Activated T-cell treated with anti-CD3 and anti-CD28 coated beads, Interleukin-2, amount 50 U/mL, for 24 hours (primary cell): ENCODE measurements at regions not wholly inside any gene's neighbourhood (a gene's known extent, or its start where the extent isn't known, plus 50 kb on each side); places are given as distances from the start of the nearest gene placed in this dataset.
A peak's percentile ranks its signal among the peaks of the same experiment; 100 is the strongest.

ENCODE experiments used
- DNase-seq: peaks from one replicate; pipeline ENCODE4 v3.0.0-alpha.2; 2020
- H3K27ac Mint-ChIP-seq: 2 replicates; pipeline ENCODE4 v1.8.0; 2020; ENCODE audit warnings: mild to moderate bottlenecking, mixed read lengths
- H3K27me3 Mint-ChIP-seq: 2 replicates; pipeline ENCODE4 v1.8.0; 2020; ENCODE audit warnings: mixed read lengths
- H3K36me3 Mint-ChIP-seq: 2 replicates; pipeline ENCODE4 v1.8.0; 2020; ENCODE audit warnings: low read depth, mixed read lengths
- H3K4me1 Mint-ChIP-seq: 2 replicates; pipeline ENCODE4 v1.8.0; 2020; ENCODE audit warnings: low read depth, mixed read lengths
- H3K4me3 Mint-ChIP-seq: 2 replicates; pipeline ENCODE4 v1.8.0; 2020; ENCODE audit warnings: mild to moderate bottlenecking, moderate library complexity, mixed read lengths
- H3K9me3 Mint-ChIP-seq: 2 replicates; pipeline ENCODE4 v1.8.0; 2020; ENCODE audit warnings: mixed read lengths

DNA sequence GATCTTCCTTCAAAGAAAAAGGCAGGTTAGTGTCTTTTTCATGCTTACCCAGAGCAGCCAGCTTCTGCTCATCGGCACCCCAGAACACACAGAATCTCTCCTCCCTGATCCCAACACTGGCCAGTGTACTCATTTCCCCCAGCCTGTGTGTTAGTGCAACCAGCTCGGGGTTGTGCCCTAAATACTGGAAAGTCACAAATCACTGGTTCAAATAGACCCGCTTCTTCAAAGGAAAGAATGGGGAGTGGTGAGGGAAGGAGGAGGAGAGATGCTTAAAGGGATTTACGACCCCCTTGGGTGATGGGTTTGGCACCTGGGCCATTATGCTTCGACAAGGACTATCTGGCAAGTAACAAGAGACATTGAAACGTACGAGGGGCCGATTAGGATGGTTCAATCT lies 114.0 kb downstream of the FOXB1 start:
- Mint-ChIP-seq H3K27ac (no peak overlapping the region), H3K9me3 (no peaks in the 10 kb centered on the region), H3K27me3 (peaks cover 4% of the 10 kb centered on the region), H3K36me3 (no peaks in the 10 kb centered on the region), H3K4me3 (no peak overlapping the region), H3K4me1 (peaks cover 46% of the 10 kb centered on the region)
- no peak for DNase-seq

DNA sequence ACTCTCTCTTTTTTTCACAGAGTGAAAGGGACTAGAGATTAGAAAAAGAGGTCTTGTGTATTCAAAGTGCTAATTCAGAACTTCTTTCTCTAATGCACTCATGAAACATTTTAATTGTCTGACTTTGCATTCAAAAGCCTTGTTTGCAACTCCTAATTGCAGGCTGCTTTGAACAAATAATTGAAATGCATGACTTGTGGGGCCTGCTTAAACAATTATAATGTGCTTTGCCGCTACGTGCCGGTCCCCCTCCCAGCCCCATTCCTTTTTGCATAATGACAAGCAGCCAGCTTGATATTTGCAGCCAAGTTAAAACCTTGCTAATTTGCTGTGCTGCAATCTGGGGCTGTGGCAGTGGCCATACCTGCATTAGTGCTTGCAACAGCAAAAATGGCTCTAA lies 114.5 kb downstream of the FOXB1 start:
- peaks cover 4% of the 10 kb centered on the region for H3K27me3 Mint-ChIP-seq
- no peaks in the 10 kb centered on the region for H3K36me3 Mint-ChIP-seq
- H3K4me3 Mint-ChIP-seq: no peak overlapping the region
- H3K4me1 Mint-ChIP-seq: peaks cover 46% of the 10 kb centered on the region
- H3K9me3 Mint-ChIP-seq: no peaks in the 10 kb centered on the region
- DNase-seq: no peak
- no peak overlapping the region for H3K27ac Mint-ChIP-seq

DNA sequence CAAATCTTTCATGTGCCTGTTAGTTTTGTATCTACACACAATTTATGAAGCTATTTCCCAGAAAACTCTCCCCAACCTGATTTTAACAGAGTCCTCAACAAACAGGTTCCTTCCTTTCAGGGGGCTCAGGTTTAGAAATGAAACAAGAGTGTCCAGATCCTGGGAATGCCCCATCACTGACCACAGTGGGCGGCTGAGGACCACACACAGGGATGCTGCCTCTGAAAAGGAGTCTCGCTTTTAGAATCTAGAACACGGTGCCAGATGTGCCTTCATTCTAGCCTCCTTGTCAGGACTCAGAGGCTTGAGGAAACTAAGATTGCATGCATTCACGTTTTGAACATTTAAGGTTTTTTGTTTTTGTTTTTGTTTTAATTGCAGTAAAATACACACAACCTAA lies 115.0 kb downstream of the FOXB1 start:
- Mint-ChIP-seq H3K9me3 (no peaks in the 10 kb centered on the region), H3K36me3 (no peaks in the 10 kb centered on the region), H3K27me3 (peaks cover 4% of the 10 kb centered on the region), H3K27ac (no peak overlapping the region), H3K4me3 (no peak overlapping the region), H3K4me1 (peaks cover 46% of the 10 kb centered on the region)
- no peak for DNase-seq

DNA sequence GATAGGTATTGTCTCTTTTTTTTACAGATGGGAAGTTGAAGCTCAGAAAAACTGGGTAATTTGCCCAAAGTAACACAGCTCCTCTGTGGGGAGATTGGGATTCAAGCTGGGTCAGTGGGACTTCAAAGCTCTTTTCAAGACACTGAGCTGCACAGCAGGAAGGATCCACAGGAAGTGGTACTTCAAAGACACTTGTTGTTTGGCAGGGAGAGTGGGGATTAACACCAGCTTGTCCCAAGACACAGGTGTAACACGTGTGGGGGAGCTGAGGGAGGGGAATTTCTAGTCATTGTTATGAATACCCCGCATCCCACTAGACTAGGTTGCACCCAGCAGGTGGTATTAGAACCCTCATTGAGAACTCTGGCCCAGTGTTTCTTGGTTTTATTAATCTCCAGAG lies 116.0 kb downstream of the FOXB1 start:
- Mint-ChIP-seq H3K9me3 (no peaks in the 10 kb centered on the region), H3K4me3 (no peak overlapping the region), H3K27ac (no peak overlapping the region), H3K36me3 (no peaks in the 10 kb centered on the region), H3K4me1 (peaks cover 48% of the 10 kb centered on the region), H3K27me3 (peaks cover 4% of the 10 kb centered on the region)
- DNase-seq: no peak

DNA sequence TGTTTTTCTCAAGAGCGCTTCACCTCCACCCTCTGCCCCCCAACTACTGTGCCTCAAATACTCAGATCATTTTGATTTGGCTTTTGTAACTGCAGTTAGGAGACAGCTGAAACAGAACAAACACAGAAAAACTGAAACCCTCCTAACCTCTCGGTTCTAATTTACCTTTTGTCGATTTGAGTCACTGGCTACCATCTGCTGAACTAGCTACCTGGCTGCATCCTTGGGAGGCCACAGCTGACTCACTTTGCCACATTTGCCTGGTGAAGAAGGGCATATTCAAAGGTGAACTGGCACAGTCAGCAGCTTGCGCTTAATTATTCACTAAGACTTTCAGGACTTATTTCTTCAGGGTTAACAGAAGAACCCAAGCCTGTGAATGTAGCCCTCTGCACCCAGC lies 117.7 kb downstream of the FOXB1 start:
- Mint-ChIP-seq H3K4me1 (peaks cover 47% of the 10 kb centered on the region), H3K36me3 (no peaks in the 10 kb centered on the region), H3K9me3 (no peaks in the 10 kb centered on the region), H3K27me3 (peaks cover 4% of the 10 kb centered on the region), H3K27ac (peak overlapping the region; percentile 30), H3K4me3 (no peak overlapping the region)
- peak; percentile 37 for DNase-seq

DNA sequence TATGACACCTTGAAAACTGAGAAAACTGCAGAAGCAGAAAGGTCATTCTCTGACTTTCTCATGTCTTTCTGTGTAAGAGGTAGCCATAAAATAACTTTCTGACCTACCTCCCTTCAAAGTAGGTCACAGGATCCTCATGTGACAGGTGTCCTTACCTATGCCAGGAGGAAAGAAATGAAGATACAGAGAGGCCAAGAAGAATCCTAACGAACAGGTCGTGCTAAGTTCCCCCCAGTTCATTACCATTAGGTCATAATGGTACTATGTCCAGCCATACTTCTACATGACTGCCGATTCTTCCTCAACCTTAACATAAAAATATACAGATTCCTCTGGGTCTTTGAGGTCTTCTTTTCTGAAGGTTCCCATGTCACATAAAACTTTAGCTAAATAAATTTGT lies 118.6 kb downstream of the FOXB1 start:
- H3K4me3 Mint-ChIP-seq: no peak overlapping the region
- no peaks in the 10 kb centered on the region for H3K9me3 Mint-ChIP-seq
- H3K4me1 Mint-ChIP-seq: peaks cover 56% of the 10 kb centered on the region
- no peaks in the 10 kb centered on the region for H3K36me3 Mint-ChIP-seq
- H3K27me3 Mint-ChIP-seq: peaks cover 4% of the 10 kb centered on the region
- DNase-seq: no peak
- H3K27ac Mint-ChIP-seq: no peak overlapping the region

DNA sequence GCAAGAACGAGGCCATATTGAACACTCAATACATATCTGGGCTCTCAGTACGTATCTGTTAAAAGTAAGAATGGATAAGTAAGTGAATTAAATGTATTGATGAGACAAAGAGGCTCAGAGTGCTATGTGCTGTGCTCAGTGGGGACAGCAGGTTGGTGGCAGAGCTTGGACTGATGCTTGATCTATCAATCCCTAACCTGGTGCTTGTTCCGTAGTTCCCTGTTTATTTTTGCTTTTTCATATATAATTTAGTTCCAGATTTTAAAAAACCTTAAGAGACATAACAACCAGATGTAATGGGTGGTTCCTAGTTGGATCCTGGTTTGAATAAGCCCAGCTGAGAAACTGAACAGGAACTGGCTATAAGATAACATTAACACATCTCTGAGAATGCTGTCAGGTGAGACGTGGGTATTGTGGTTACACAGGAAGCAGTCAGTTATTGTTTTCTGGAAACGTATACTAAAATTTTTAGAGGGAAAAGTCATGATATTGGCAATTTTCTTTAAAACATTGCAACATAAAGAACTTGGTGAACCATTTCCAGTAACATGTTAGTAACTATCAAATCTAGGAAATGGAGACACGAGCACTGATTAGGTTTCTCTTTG lies 120.5 kb downstream of the FOXB1 start:
- no peaks in the 10 kb centered on the region for H3K9me3 Mint-ChIP-seq
- H3K36me3 Mint-ChIP-seq: no peaks in the 10 kb centered on the region
- peaks cover 63% of the 10 kb centered on the region for H3K4me1 Mint-ChIP-seq
- DNase-seq: no peak
- no peak overlapping the region for H3K27ac Mint-ChIP-seq
- H3K4me3 Mint-ChIP-seq: no peak overlapping the region
- peaks cover 4% of the 10 kb centered on the region for H3K27me3 Mint-ChIP-seq

DNA sequence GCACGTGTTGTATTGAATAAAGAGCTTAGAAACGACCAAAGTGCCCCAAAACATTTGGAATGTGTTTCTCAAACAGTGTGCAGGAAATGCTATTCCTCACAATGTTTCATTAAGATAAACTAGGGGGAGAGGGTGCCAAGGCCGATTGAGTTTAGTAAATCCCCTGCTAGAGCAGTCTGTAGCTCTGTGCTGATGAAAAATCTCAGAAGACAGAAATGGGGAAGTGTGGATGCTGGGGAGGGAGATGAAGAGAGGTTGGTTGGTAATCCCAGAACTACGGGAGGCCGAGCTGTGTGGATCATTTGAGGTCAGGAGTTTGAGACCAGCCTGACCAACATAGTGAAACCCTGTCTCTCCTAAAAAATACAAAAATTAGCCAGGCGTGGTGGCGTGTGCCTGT lies 121.2 kb downstream of the FOXB1 start:
- Mint-ChIP-seq H3K27me3 (no peaks in the 10 kb centered on the region), H3K36me3 (no peaks in the 10 kb centered on the region), H3K27ac (no peak overlapping the region), H3K9me3 (no peaks in the 10 kb centered on the region), H3K4me1 (peaks cover 59% of the 10 kb centered on the region), H3K4me3 (no peak overlapping the region)
- no peak for DNase-seq

DNA sequence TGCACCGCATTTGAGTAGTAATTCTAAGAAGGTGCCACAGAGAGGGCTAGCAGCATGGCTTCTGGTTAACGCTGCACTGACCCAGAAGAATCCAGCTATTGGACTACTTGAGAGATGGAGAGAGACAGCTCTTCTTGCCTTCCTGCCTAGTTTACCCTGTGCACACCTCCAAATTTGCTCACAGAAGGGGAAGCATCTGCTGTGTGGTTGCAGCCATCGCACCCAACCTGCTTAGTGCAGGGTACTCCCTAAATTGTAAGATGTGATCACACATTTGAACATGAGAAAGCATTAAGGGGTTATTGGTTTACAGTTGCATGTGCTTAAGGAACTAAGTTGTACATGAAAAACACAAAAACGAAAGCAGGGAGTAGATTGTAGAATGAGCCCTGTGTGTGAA lies 122.1 kb downstream of the FOXB1 start:
- no peak for DNase-seq
- Mint-ChIP-seq H3K4me3 (no peak overlapping the region), H3K27me3 (no peaks in the 10 kb centered on the region), H3K27ac (no peak overlapping the region), H3K9me3 (no peaks in the 10 kb centered on the region), H3K36me3 (no peaks in the 10 kb centered on the region), H3K4me1 (peaks cover 58% of the 10 kb centered on the region)

DNA sequence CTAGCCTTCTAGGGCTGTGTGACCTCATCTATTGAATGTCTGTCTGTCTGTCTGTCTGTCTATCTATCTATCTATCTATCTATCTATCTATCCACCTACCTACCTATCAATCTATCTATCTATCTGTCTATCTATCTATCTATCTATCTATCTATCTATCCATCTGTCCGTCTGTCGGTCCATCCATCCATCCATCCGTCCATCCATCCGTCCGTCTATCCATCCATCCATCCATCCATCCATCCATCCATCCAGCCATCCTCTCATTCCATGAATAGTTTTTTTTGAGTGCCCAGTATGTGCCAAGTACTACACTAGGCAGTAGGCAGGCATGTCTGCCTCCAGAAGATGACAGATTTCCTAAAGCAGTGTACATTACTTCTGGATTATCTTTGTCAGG lies 122.5 kb downstream of the FOXB1 start:
- H3K27me3 Mint-ChIP-seq: no peaks in the 10 kb centered on the region
- DNase-seq: no peak
- H3K4me3 Mint-ChIP-seq: peak overlapping the region; percentile 75
- peak overlapping the region; percentile 90 for H3K27ac Mint-ChIP-seq
- peaks cover 53% of the 10 kb centered on the region for H3K4me1 Mint-ChIP-seq
- H3K36me3 Mint-ChIP-seq: no peaks in the 10 kb centered on the region
- H3K9me3 Mint-ChIP-seq: no peaks in the 10 kb centered on the region

DNA sequence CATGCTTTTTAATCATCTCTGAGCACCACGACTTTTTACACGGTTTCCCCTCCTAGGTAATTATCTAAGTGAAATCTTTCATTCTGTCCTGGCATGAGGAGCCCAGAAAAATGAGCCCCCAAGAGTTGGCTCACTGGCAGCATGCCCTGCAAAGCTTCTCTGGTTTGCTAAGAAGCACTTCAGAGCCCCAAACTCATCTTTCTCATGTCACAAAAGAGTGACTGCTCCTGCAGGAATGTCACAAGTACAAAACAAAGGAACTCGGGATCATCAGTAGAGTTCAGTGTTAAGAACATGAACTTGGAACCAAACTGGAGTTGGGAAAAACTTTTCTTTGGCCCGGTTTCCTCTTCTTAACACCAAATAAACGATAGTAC lies 123.9 kb downstream of the FOXB1 start:
- no peaks in the 10 kb centered on the region for H3K9me3 Mint-ChIP-seq
- H3K4me1 Mint-ChIP-seq: peaks cover 46% of the 10 kb centered on the region
- H3K27ac Mint-ChIP-seq: peak overlapping the region; percentile 90
- peak; percentile 34 for DNase-seq
- H3K36me3 Mint-ChIP-seq: no peaks in the 10 kb centered on the region
- H3K4me3 Mint-ChIP-seq: peak overlapping the region; percentile 75
- peaks cover 4% of the 10 kb centered on the region for H3K27me3 Mint-ChIP-seq

DNA sequence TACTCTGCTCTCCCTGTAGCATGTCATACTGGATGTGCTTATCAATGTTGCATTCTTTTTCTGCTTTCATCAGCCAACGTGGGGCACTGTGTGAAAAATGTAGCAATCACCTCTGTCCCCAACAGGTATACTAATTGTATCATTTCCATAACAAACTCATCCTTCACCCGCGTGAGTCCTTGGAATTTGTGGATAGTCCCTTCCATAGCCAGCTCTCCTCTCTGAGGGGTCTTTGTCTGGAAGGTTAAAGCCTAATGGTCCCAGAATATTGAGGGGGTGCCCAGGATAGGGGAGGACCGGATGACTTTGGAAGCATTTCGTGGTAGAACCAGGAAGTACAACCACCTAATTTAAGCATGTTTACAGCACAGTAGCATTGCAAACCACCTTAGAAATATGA lies 124.6 kb downstream of the FOXB1 start:
- peaks cover 8% of the 10 kb centered on the region for H3K27me3 Mint-ChIP-seq
- no peaks in the 10 kb centered on the region for H3K9me3 Mint-ChIP-seq
- H3K4me1 Mint-ChIP-seq: peaks cover 46% of the 10 kb centered on the region
- no peaks in the 10 kb centered on the region for H3K36me3 Mint-ChIP-seq
- DNase-seq: no peak
- no peak overlapping the region for H3K4me3 Mint-ChIP-seq
- H3K27ac Mint-ChIP-seq: no peak overlapping the region

DNA sequence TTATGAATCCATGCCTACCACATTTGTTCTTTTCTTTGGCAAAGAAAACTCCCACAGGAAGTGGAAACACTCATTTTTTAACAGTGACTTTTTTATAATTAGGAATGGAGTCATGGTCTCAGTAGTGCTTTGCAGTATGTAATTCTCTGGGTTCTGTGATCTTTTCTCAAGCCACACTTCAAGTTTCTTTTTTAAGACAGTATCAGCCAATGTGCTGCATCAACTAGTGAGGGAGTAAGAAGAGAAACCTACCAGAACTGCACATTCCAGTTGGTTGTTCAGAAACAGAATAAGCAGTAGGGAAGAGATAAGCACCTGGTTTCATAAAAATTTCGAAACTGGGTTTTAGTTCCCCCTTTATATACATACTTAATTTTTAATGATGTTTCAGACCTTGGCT lies 126.3 kb downstream of the FOXB1 start:
- DNase-seq: no peak
- H3K9me3 Mint-ChIP-seq: no peaks in the 10 kb centered on the region
- peaks cover 22% of the 10 kb centered on the region for H3K27me3 Mint-ChIP-seq
- no peaks in the 10 kb centered on the region for H3K36me3 Mint-ChIP-seq
- H3K27ac Mint-ChIP-seq: no peak overlapping the region
- H3K4me3 Mint-ChIP-seq: no peak overlapping the region
- peaks cover 35% of the 10 kb centered on the region for H3K4me1 Mint-ChIP-seq

DNA sequence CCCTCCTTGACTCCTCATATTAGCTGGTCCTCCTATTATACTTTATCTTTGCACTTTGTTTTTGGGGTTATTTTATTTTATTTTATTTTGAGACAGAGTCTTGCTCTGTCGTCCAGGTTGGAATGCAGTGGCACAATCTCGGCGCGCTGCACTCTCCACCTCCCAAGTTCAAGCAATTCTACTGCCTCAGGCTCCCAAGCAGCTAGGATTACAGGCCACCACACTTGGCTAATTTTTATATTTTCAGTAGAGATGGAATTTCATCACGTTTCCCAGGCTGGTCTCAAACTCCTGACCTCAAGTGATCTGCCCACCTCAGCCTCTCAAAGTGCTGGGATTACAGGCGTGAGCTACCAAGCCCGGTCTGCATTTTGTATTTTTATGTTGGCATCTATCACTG lies 126.7 kb downstream of the FOXB1 start:
- peaks cover 23% of the 10 kb centered on the region for H3K27me3 Mint-ChIP-seq
- no peaks in the 10 kb centered on the region for H3K36me3 Mint-ChIP-seq
- DNase-seq: no peak
- H3K4me3 Mint-ChIP-seq: no peak overlapping the region
- H3K27ac Mint-ChIP-seq: no peak overlapping the region
- H3K4me1 Mint-ChIP-seq: peaks cover 34% of the 10 kb centered on the region
- H3K9me3 Mint-ChIP-seq: no peaks in the 10 kb centered on the region

DNA sequence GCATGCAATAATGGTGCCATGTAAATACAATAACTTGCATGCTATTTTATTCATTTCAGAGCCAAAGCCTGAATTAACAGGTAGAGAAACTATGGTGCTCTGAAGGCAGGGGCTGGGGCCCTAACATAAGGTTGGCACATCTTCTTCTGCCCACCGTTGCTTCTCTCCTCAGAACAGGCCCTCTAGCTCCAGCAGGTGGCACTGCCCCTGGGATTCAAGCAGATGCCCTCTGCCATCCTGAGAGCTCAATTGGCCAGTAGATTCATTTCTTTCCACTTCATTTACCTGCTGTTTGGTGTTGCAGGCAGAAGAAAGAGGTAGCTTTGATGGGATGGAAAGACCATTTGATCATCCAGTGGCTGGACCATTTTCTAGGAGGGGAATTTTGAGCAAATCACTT lies 130.5 kb downstream of the FOXB1 start:
- Mint-ChIP-seq H3K9me3 (no peaks in the 10 kb centered on the region), H3K4me3 (no peak overlapping the region), H3K36me3 (no peaks in the 10 kb centered on the region), H3K4me1 (peaks cover 3% of the 10 kb centered on the region), H3K27me3 (peaks cover 40% of the 10 kb centered on the region), H3K27ac (no peak overlapping the region)
- no peak for DNase-seq

DNA sequence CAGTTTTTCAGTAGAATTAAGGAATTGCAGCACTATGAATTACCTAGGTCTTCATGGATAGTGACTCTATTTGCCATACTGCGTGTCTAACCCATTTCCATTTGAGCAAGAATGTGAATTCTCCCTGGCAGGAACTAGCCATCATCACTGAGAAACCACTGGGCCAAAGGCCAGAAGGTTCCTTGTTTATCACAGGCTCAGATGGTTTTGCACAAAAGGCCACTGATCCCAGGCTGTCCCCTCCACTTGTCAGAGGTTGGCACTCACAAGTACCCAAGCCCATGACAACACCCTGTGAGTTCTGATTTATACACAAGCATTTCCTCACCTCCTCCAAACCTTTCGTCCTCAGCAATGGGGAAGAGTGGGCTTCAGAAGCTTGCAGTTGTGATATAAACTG lies 131.8 kb downstream of the FOXB1 start:
- H3K4me3 Mint-ChIP-seq: no peak overlapping the region
- no peak overlapping the region for H3K27ac Mint-ChIP-seq
- no peaks in the 10 kb centered on the region for H3K36me3 Mint-ChIP-seq
- peaks cover 48% of the 10 kb centered on the region for H3K27me3 Mint-ChIP-seq
- H3K9me3 Mint-ChIP-seq: no peaks in the 10 kb centered on the region
- DNase-seq: no peak
- H3K4me1 Mint-ChIP-seq: no peaks in the 10 kb centered on the region
